HG03442 (cell line): ENCODE measurements at regions not wholly inside any gene's neighbourhood (a gene's known extent, or its start where the extent isn't known, plus 50 kb on each side); places are given as distances from the start of the nearest gene placed in this dataset.

Experiments used
- ATAC-seq: cut with Tn5 transposase; IDR thresholded peaks from one replicate; pipeline ENCODE4 v1.9.1; 2021; ENCODE audit warnings: mild to moderate bottlenecking, moderate library complexity; ENCODE audit not compliant: unreplicated experiment

DNA sequence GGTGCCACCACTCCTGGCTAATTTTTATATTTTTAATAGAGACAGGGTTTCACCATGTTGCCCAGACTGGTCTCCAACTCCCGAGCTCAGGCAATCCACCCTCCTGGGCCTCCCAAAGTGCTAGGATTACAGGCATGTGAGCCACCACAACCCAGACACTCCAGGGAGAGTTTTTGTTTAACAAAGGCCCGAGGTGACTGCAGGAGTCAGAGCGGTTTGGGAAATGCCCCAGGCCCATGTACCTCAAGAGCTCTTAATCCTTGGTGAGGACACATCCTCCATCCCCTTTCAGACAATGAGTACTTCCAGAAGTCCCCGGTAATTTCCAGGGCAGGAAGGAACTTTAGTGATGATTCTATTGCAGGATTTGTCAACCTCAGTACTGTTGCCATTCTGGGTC lies 176.0 kb downstream of the ESRRB start:
- ATAC-seq, result no peak

- ATAC-seq, result no peak
Observed at GRCh38 chr14:76564471-76565422, 188.8 kb downstream of the ESRRB start.

GRCh38 chr14:76566439-76566838 lies 190.5 kb downstream of the ESRRB start:
- ATAC-seq, result no peak

DNA sequence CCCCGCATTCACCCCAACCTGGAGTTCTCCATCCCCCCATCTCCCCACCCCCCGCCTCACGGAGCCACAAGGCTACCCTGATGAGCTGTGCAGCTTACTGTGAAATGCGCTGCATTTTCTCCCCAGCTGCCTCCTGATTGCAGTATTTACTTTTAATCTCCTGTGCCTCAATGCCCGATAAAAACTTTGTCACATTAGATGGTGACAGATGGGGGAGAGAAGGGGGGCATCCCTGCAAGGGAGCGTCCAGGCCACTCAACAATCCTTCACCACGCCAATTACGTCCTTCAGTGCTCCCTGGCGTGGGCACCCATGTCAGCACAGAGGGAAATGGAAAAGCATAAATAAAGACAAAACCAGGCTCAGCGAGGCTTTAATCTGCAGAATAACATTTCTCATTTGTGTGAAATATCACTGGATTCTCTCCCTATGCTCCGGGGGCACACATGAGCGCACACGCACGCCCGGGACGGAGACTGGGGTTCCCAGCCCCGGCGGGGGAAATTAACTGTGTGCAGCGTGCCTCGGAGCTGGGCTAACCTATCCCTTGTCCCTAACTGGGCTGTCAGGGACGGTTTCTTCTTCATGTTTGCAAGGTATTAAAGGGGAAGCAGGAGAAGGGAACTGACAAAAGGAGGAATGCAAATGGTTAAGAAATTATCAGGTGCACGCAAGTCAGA lies 186.7 kb upstream of the VASH1 start:
- no peak for ATAC-seq

GRCh38 chr14:76575108-76575507 lies 186.2 kb upstream of the VASH1 start:
- ATAC-seq, result no peak

- no peak for ATAC-seq
Observed at GRCh38 chr14:76576047-76576741, 185.1 kb upstream of the VASH1 start.

DNA sequence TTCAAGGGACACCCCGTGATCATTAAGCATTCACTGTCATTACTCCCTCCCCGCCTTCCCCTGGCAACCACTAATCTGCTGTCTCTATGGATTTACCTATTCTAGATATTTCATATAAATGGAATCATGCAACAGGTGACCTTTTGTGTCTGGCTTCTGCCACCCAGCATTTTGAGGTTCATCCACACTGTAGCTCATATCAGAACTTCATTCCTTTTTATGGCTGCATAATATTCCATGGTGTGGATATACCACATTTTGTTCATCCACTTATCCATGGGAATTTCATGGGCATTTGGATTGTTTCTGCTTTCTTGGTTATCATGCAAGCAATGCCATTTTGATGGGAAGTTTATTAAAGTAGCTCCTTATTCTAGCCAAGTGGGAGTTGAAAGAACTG lies 184.2 kb upstream of the VASH1 start:
- no peak for ATAC-seq

DNA sequence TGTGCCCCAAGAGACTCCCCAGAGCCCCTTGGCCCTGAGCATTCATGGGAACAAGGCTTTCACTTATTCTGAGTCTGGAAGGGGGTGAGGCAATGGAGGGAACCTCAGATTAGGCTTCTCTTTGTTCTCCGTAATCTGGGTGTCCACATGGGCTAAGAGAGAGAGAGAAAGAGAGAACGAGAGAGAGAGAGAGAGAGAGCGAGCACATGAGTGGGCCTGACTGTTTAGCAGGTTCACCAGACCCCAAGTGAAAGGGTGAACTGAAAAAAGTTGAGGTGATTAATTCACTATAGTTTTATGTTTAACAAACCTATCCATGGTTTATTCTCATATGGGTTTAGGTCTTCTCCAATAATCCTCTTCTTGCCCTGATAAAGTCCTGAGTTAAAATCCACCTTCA lies 183.4 kb upstream of the VASH1 start:
- ATAC-seq, result no peak

DNA sequence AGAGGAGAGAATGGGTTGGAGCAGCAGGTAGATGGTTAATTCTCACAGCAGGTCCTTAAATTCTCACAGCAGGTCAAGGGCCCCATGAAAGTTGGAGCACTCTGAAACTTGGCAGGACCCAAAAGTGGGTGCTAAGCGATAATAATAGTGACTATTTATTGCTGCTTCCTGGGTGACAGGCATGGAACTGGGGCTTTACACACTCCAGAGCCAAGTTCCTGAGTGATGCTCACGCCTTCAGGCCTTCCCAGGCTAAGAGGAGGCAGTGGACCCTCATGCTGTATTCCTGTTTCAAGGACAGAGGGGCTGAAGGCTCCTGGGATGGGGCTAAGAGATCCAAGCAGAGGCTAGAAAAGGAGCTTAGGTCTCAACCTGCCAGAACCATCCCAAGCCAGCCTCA lies 180.9 kb upstream of the VASH1 start:
- ATAC-seq, result no peak

- ATAC-seq, result no peak
Observed at GRCh38 chr14:76580967-76581366, 180.3 kb upstream of the VASH1 start.

DNA sequence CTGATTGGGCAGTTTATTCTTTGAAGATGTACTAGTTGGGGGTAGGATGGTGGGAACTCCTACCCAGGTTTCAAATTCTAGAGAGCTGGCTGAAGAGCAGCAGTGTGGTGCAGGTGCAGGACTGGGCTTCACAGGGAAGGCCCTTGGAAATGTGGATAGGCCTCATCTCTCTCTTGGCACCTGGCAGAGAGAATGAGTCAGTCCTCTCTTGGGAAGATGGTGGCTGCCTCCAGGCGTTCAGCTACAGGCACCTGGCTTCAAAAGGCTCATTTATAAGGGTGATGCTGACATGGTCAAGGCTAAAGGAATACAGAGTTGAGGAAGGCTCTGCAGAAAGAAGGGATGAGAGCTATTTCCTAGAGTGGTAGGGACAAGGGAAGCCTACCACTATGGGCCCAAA lies 179.7 kb upstream of the VASH1 start:
- ATAC-seq, result no peak

GRCh38 chr14:76582447-76582846 lies 178.8 kb upstream of the VASH1 start:
- ATAC-seq, result no peak

- ATAC-seq, result no peak
Observed at GRCh38 chr14:76583174-76583573, 178.1 kb upstream of the VASH1 start.

DNA sequence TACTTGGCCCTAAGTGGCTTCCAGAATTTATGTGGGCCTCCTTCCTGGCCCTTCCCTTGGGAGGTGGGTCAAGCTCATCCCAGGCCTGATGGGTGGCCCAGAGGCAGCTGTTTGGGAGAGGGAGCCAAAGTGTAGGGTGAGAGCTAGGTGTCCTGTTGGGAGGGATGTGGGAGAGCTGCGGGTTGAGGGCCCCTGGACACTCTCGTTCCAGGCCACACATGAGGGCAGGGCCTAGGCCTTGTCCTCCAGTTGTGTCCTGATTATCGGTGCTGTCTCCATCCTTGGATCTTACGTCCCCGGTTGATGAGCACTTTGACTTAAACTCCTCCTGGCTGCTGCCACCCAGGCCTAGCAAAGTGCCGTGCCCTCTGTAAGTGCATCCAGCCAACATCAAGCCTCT lies 177.5 kb upstream of the VASH1 start:
- no peak for ATAC-seq

DNA sequence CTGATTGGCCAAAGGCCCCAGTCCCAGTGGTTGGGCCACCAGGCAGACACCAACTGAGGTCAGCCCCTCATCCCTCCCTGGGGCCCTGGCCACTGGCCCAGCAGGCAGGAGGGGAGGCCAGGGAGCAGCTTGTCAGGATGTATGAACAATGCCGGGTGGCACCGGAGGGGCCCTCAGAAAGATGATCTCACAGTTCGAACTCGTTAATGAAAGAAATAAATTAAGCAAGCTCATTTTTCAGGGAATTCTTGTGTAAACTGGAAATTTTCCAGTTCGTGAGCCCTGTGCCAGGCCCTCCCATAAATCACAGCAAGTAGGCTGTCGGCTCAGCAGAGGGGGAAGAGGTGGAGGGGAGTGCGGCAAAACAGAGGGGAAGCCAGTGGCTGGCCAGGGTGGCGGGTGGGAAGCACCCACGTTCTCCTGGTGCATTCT lies 177.0 kb upstream of the VASH1 start:
- no peak for ATAC-seq

DNA sequence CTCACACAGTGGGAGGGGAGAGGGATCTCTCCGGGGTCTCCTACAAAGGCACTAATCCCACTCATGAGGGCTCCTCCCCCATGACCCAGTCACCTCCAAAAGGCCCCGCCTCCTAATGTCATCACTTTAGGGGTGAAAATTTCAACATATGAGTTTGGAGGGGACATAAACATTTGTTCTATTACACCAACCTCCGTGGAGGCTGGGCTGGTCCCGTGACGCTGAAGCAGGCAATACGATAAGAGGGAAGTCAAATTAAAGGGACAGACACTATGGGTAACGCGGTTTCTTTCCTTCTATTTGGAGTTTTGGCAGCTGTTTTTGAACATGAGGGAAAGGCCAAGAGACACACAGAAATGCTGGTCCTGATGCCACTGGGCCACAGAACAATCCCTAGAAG lies 175.7 kb upstream of the VASH1 start:
- ATAC-seq, result no peak

- ATAC-seq, result no peak
Observed at GRCh38 chr14:76589246-76589645, 172.0 kb upstream of the VASH1 start.

DNA sequence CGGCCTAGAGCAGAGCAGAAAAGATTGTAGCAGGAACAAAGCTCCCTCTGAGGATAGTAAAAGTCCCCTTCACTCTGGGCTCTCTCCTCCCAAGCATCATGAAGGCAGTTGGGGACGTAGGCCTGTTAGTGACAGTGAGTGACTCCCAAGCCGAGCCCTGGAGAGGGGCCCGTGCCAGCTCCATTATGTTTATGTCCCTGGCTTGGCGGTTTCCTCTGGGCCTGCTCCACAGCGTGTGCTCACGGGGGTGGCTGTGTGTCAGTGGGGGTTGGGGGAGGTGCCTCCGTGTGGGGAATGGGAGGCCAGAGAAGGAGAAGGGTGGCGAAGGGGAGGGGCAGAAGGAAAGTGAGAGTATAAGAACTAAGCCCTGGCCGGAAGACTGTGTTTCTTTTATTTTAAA lies 170.0 kb upstream of the VASH1 start:
- ATAC-seq, result no peak

DNA sequence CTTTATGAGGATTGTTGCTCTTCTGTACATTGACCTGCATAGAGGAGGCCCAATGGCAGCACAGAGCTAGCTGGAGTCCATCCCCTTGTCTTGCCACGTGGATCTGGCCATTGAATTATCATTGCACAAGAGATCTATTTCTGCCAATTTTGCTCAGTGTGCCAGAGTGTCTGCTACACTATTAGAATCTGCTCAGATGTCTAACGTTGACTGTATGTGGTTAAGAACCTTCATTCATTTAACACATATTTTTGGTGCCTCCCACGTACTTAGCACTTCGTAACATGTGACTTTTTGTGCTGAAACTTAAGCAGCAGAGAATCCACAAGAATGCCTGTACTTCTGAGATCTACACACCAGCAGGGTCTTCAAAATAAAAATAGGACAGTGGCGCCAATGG lies 166.0 kb upstream of the VASH1 start:
- ATAC-seq, result no peak

GRCh38 chr14:76597387-76597786 lies 163.9 kb upstream of the VASH1 start:
- no peak for ATAC-seq

GRCh38 chr14:76599141-76599540 lies 162.1 kb upstream of the VASH1 start:
- ATAC-seq, result no peak
